PC-9 (cell line): ENCODE measurements at regions not wholly inside any gene's neighbourhood (a gene's known extent, or its start where the extent isn't known, plus 50 kb on each side); places are given as distances from the start of the nearest gene placed in this dataset.

Source experiments
- BruUV-seq: library from RNA; stranded (reverse); fragments of 400-500 nt; replicated peaks from 2 replicates; lab custom pipeline; 2021; lab: Mats Ljungman, UMichigan
- CTCF ChIA-PET: fragments of 300-600 bp; sonication (Branson Sonifier 250); formaldehyde crosslinking; loops from one replicate; lab custom pipeline; 2022; ENCODE audit warnings: antibody characterized with exemption; lab: Charles Lee
- POLR2A ChIA-PET: fragments of 300-600 bp; sonication (Branson Sonifier 250); formaldehyde crosslinking; loops from one replicate; lab custom pipeline; 2022; ENCODE audit warnings: antibody characterized with exemption; ENCODE audit not compliant: unreplicated experiment; lab: Charles Lee
- DNase-seq, 2 experiments: peaks; one replicate each; pipeline versions ENCODE4 v3.0.0 to v3.0.0-alpha.2; 2015 to 2022; ENCODE audit warnings: mixed read lengths in 1 of 2
- H2AFZ ChIP-seq: fragments of 200-600 bp; sonication (generic); 2 replicates; pipeline ENCODE4 v1.8.1; 2017; ENCODE audit warnings: antibody characterized with exemption
- H3F3A ChIP-seq: fragments of 200-600 bp; sonication (generic); 2 replicates; pipeline ENCODE4 v1.8.1; 2017; ENCODE audit warnings: antibody characterized with exemption, mild to moderate bottlenecking, low read depth; ENCODE audit not compliant: insufficient read depth
- H3K27ac ChIP-seq: fragments of 200-600 bp; sonication (generic); 2 replicates; pipeline ENCODE4 v1.6.1; 2016; ENCODE audit warnings: mixed run types
- H3K27me3 ChIP-seq: fragments of 200-600 bp; sonication (generic); 2 replicates; pipeline ENCODE4 v1.6.1; 2016; ENCODE audit warnings: low read depth, mixed run types; ENCODE audit not compliant: insufficient read depth
- H3K36me3 ChIP-seq: fragments of 200-600 bp; sonication (generic); 2 replicates; pipeline ENCODE4 v1.6.1; 2016; ENCODE audit warnings: low read depth, mixed run types
- H3K4me1 ChIP-seq: fragments of 200-600 bp; sonication (generic); replicated peaks from 2 replicates; pipeline ENCODE4 v1.6.1; 2016; ENCODE audit warnings: mixed run types; ENCODE audit not compliant: insufficient read depth
- H3K4me2 ChIP-seq: fragments of 200-600 bp; sonication (generic); 2 replicates; pipeline ENCODE4 v1.6.1; 2017; ENCODE audit warnings: mixed run types
- H3K4me3 ChIP-seq: fragments of 200-600 bp; sonication (generic); 2 replicates; pipeline ENCODE4 v1.6.1; 2016; ENCODE audit warnings: mixed run types
- H3K79me2 ChIP-seq: fragments of 200-600 bp; sonication (generic); 2 replicates; pipeline ENCODE4 v1.6.1; 2017; ENCODE audit warnings: low read depth, mixed run types
- H3K9me2 ChIP-seq: fragments of 200-600 bp; sonication (generic); 2 replicates; pipeline ENCODE4 v1.8.1; 2017; ENCODE audit warnings: mild to moderate bottlenecking; ENCODE audit not compliant: insufficient read depth
- H3K9me3 ChIP-seq: fragments of 200-600 bp; sonication (generic); 2 replicates; pipeline ENCODE4 v1.8.1; 2016; ENCODE audit warnings: low read depth; ENCODE audit not compliant: insufficient read depth
- H4K20me1 ChIP-seq: fragments of 200-600 bp; sonication (generic); 2 replicates; pipeline ENCODE4 v1.8.1; 2017; ENCODE audit not compliant: insufficient read depth
- EZH2 ChIP-seq: fragments of 200-600 bp; sonication (generic); IDR thresholded peaks from 2 replicates; pipeline ENCODE4 v1.8.0; 2017; ENCODE audit warnings: antibody characterized with exemption, low read depth
- intact Hi-C: fragments of 100-400 bp; cut with micrococcal nuclease; formaldehyde crosslinking; loops from one replicate; pipeline ENCODE4 v1.10.0; 2022; ENCODE audit not compliant: unreplicated experiment
- TF ChIP-seq, protein P1 (sequence below): fragments of 200-600 bp; sonication (generic); conservative IDR thresholded peaks from 2 replicates; pipeline ENCODE4 v1.6.1; 2017; ENCODE audit warnings: mixed run types, antibody characterized with exemption, mild to moderate bottlenecking, moderate library complexity

DNA sequence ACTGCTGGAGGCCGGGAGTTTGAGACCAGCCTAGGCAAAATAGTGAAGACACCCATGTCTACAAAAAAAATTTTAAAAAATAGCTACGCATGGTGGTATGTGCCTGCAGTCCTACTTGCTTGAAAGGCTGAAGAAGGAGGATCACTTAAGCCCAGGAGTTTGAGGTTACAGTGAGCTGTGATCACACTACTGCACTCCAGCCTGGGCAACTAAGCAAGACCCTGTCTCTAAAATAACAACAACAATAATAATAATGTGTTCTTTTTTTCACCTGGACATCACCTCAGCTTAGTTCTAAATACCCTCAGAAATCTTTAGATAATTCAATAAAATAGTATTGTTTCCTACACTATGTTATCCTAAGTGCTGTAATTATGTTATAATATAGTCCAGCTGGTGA is 397.1 kb upstream of the ZNF804A start:
- Histone ChIP-seq H3K9me3 (no peaks in the 10 kb centered on the region; the same call in 1 of the 2 replicates), H3K36me3 (no peaks in the 10 kb centered on the region), H3K79me2 (no peaks in the 10 kb centered on the region), H3K9me2 (0 out of 2 replicates have a peak, but pooled peaks cover 4% of the 10 kb centered on the region), H3F3A (no peaks in the 10 kb centered on the region), H3K4me1 (no peaks in the 10 kb centered on the region), H3K27me3 (no peaks in the 10 kb centered on the region), H2AFZ (no peak overlapping the region), H3K4me2 (no peak overlapping the region), H3K27ac (no peak overlapping the region), H3K4me3 (no peak overlapping the region), H4K20me1 (no peaks in the 10 kb centered on the region)
- no peak for DNase-seq
- TF ChIP-seq, protein P1, sequence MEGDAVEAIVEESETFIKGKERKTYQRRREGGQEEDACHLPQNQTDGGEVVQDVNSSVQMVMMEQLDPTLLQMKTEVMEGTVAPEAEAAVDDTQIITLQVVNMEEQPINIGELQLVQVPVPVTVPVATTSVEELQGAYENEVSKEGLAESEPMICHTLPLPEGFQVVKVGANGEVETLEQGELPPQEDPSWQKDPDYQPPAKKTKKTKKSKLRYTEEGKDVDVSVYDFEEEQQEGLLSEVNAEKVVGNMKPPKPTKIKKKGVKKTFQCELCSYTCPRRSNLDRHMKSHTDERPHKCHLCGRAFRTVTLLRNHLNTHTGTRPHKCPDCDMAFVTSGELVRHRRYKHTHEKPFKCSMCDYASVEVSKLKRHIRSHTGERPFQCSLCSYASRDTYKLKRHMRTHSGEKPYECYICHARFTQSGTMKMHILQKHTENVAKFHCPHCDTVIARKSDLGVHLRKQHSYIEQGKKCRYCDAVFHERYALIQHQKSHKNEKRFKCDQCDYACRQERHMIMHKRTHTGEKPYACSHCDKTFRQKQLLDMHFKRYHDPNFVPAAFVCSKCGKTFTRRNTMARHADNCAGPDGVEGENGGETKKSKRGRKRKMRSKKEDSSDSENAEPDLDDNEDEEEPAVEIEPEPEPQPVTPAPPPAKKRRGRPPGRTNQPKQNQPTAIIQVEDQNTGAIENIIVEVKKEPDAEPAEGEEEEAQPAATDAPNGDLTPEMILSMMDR: no peak
- no peak for TF ChIP-seq EZH2
- intact Hi-C loops: no loop called here
- POLR2A ChIA-PET: interaction anchor here (0.7 kb wide), 2 partner anchors 21 to 105 kb away, joined by 3 read pairs; no protein-coding TSS in a partner anchor
- CTCF ChIA-PET: no interaction called here
- BruUV-seq: no TSS peak

DNA sequence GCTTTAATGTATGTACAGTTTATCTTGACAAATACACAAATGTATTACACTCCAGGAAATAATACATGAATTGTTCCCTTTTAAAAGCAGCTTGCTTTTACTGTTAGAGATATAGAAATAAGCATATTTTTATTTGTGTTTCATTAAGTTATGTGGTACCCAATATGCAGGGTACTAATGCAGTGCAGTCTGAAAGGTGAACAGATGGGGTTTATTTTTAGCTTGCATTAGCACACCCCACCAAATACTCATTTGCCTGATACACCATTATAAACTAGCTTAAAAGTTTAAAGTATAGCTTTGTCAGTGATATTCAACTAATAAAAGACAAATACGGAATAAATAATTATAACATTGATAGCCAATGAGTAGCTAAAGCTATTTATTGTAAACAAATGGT is 394.7 kb upstream of the ZNF804A start:
- no peaks in the 10 kb centered on the region for H4K20me1 ChIP-seq
- no TSS peak for BruUV-seq
- no peaks in the 10 kb centered on the region for H3F3A ChIP-seq
- no peak overlapping the region for H3K27ac ChIP-seq
- H3K36me3 ChIP-seq: no peaks in the 10 kb centered on the region
- intact Hi-C loops: no loop called here
- no peak for DNase-seq
- no peak overlapping the region for H2AFZ ChIP-seq
- H3K4me2 ChIP-seq: no peak overlapping the region
- no peaks in the 10 kb centered on the region for H3K4me1 ChIP-seq
- 0 out of 2 replicates have a peak, but pooled peaks cover 6% of the 10 kb centered on the region for H3K9me2 ChIP-seq
- H3K79me2 ChIP-seq: no peaks in the 10 kb centered on the region
- H3K9me3 ChIP-seq: no peaks in the 10 kb centered on the region; the same call in 1 of the 2 replicates
- CTCF ChIA-PET: no interaction called here
- no peak overlapping the region for H3K4me3 ChIP-seq
- no peaks in the 10 kb centered on the region for H3K27me3 ChIP-seq
- POLR2A ChIA-PET: no interaction called here
- TF ChIP-seq, protein P1: no peak
- TF ChIP-seq EZH2: no peak

DNA sequence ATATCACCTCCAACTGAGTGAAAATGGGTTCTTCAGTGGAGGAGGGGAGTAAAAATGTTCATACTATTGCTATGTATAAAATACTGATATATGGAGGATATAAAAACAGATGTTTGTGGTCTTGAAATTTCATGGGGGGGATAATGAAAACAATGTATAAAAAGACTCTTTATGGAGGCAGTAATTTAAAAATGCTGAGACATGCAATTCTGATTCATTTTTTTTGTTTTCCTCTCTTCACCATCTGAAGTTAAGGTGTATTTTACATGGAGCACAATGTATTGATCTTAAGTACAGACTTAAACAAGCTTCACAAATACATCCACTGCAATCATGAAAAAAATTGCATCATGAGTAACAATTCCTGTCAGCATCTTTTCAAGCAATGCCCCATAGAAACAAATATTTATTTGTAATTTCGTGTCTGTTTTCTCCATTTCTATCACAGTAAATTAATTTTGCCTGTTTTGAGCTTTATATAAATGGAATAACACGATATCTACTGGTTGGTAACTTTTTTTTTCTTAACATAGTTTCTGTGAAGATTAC is 393.2 kb upstream of the ZNF804A start:
- DNase-seq: no peak

More for the DNA sequence above, 393.2 kb upstream of the ZNF804A start:
- Histone ChIP-seq H3K27me3 (no peaks in the 10 kb centered on the region), H3K79me2 (no peaks in the 10 kb centered on the region), H3F3A (no peaks in the 10 kb centered on the region), H3K36me3 (no peaks in the 10 kb centered on the region), H3K4me3 (no peak overlapping the region), H3K9me2 (0 out of 2 replicates have a peak, but pooled peaks cover 6% of the 10 kb centered on the region), H4K20me1 (no peaks in the 10 kb centered on the region), H3K4me2 (no peak overlapping the region), H3K4me1 (no peaks in the 10 kb centered on the region), H2AFZ (peak overlapping the region; percentile 11; the same call in 1 of the 2 replicates), H3K9me3 (no peaks in the 10 kb centered on the region; the same call in 1 of the 2 replicates), H3K27ac (no peak overlapping the region)
- CTCF ChIA-PET: no interaction called here
- no TSS peak for BruUV-seq
- no peak for TF ChIP-seq EZH2
- TF ChIP-seq, protein P1: no peak
- intact Hi-C loops: no loop called here
- POLR2A ChIA-PET: no interaction called here
